Esophagus (tissue), 2 donors: ENCODE measurements at regions not wholly inside any gene's neighbourhood (a gene's known extent, or its start where the extent isn't known, plus 50 kb on each side); places are given as distances from the start of the nearest gene placed in this dataset.

ENCODE experiments used
- H3K27ac ChIP-seq, 2 donors: one replicate each; pipeline ENCODE4 v1.5.1; 2013; ENCODE audit warnings: low read depth in 2 of 2, mild to moderate bottlenecking in 2 of 2, inconsistent platforms in 1 of 2, low read length in 1 of 2, moderate library complexity in 1 of 2
- H3K27me3 ChIP-seq, 2 donors: one replicate each; pipeline ENCODE4 v1.6.1; 2013; ENCODE audit warnings: low read length in 2 of 2, control low read depth in 1 of 2, mild to moderate bottlenecking in 1 of 2; ENCODE audit not compliant: insufficient read depth in 2 of 2, control insufficient read depth in 1 of 2
- H3K36me3 ChIP-seq, 2 donors: one replicate each; pipeline ENCODE4 v1.6.1; 2013; ENCODE audit warnings: low read length in 1 of 2; ENCODE audit not compliant: control insufficient read depth in 2 of 2, insufficient read depth in 2 of 2
- H3K4me1 ChIP-seq, 2 donors: one replicate each; pipeline ENCODE4 v1.6.1; 2013; ENCODE audit warnings: low read length in 1 of 2; ENCODE audit not compliant: control insufficient read depth in 2 of 2, insufficient read depth in 2 of 2
- H3K4me3 ChIP-seq, 2 donors: one replicate each; pipeline ENCODE4 v1.5.1; 2013; ENCODE audit warnings: low read length in 2 of 2, mild to moderate bottlenecking in 2 of 2, low read depth in 1 of 2, moderate library complexity in 1 of 2
- H3K9me3 ChIP-seq, 2 donors: one replicate each; pipeline ENCODE4 v1.6.1; 2013; ENCODE audit warnings: mild to moderate bottlenecking in 2 of 2, low read depth in 1 of 2, low read length in 1 of 2, moderate library complexity in 1 of 2; ENCODE audit not compliant: control insufficient read depth in 2 of 2, insufficient read depth in 1 of 2
- WGBS, 2 donors: extraction: QIAGEN DNeasy Blood & Tissue Kit; methylation state at CpG; one replicate each; pipeline ENCODE4 v1.1.7; 2013; 5-methylcytosine and 5-hydroxymethylcytosine counted together
- donor health status: healthy with polysubstance abuse.
- donor health status: Bipolar disorder and iron deficiency.

DNA sequence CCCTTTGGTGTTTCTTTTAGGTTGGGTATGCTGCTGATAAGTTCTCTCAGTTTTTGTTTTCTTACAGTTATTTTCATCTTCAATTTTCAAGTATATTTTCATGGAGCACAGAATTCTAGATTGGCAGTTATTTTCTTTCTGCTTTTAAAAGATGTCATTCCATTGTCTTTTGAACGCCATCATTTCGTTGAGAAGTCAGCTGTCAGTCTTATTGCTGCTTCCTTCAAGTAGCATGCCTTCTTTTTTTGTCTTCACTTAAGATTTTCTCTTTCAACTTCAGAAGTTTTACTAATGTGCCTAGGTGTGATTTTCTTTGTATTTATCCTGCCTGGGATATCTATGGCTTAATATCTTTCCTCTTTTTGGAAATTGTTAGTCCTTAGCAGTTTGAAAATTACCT lies 262.2 kb upstream of the PMFBP1 start:
- H3K27me3 ChIP-seq, result no peaks in the 10 kb centered on the region
- 95 to 97% methylated on average over 2 of the region's 2 CpGs for WGBS, 2 donors
- no peak overlapping the region for H3K4me3 ChIP-seq

DNA sequence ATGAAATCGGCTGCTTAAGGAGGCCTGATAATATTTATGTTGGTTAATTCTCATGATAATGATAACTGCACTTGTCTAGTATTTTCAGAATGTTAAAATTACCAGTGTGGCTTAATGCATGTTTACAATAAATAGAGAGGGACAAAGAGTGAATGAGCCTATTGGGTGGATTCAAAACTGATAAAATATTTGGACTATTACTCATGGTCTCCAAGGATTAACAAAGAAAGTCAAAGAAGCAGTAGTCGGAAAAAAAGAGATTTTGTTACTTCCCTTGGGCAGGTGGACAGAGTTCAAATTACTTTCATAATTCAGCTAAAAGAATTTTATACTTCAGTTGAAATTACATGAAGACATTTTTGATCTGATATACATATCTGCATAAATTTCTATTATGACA lies 258.2 kb upstream of the PMFBP1 start:
- Histone ChIP-seq H3K36me3 (no peaks in the 10 kb centered on the region), H3K4me1 (no peaks in the 10 kb centered on the region), H3K27me3 (no peaks in the 10 kb centered on the region), H3K4me3 (no peak overlapping the region), H3K27ac (no peak overlapping the region), H3K9me3 (peaks cover 0 to 4% of the 10 kb centered on the region in 2 donors)
- 72 to 77% methylated on average over 2 of the region's 2 CpGs for WGBS, 2 donors

More for the DNA sequence above, 262.2 kb upstream of the PMFBP1 start:
- no peaks in the 10 kb centered on the region for H3K4me1 ChIP-seq
- H3K9me3 ChIP-seq, result no peaks in the 10 kb centered on the region
- H3K36me3 ChIP-seq, result no peaks in the 10 kb centered on the region
- H3K27ac ChIP-seq, result no peak overlapping the region

DNA sequence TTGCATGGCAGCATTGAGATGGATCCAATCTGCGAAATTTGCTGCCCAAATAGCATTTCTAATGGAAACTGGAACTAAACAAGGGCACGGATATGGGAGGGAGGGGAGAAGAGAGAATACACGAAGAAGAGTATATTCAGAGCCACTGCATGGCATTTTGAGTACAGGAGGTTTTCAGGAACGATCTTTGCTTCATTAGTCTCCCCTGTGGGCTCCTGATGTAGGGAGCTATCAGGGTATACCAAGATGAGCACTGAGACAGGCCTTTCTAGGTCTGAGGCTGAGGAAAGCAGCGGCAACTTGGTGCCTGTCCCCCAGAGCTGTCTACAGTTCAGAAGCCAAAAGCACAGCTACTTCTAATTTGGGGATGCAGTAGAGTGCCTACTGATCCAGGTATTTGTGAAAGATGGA lies 257.7 kb upstream of the PMFBP1 start:
- Histone ChIP-seq H3K27ac (no peak overlapping the region), H3K4me1 (no peaks in the 10 kb centered on the region), H3K27me3 (no peaks in the 10 kb centered on the region), H3K9me3 (peaks cover 0 to 4% of the 10 kb centered on the region in 2 donors), H3K4me3 (no peak overlapping the region), H3K36me3 (no peaks in the 10 kb centered on the region)
- 89 to 90% methylated on average over 5 of the region's 5 CpGs for WGBS, 2 donors

DNA sequence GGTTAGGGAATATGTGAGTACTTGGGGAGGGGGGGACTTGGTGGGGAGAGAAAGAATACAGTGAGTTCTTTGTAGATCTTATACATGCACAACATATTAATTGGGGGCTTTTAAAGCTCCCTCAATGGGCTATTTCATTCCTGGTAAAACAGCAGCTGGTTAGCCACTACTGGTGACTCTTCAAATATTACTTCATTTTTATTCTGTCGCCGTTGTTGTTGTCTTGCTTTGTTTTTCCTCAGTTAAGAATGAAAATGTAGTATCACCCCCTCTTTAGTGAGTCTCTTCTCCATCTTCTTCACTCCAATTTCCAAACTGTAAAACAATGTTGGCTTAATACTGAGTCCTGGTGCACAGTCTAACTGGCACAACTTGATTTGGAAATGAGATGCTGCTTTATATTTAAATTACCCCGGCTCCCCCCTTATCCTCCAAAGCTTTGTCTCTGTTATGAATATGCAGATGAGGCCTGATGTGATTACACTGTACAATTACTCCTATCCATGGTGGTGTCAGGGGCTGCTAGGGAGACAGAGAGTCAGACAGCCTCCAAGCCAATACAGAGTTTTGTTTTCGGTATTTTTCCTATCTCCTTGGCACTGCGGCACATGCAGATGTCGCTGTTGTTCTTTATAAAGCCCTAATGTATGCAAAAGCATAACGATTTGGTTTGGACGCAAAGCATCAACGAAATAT lies 256.9 kb upstream of the PMFBP1 start:
- 87 to 88% methylated on average over 9 of the region's 9 CpGs for WGBS, 2 donors
- no peaks in the 10 kb centered on the region for H3K4me1 ChIP-seq
- H3K9me3 ChIP-seq, result peaks cover 0 to 4% of the 10 kb centered on the region in 2 donors
- H3K4me3 ChIP-seq, result no peak overlapping the region
- no peaks in the 10 kb centered on the region for H3K36me3 ChIP-seq
- H3K27ac ChIP-seq, result no peak overlapping the region
- H3K27me3 ChIP-seq, result no peaks in the 10 kb centered on the region

DNA sequence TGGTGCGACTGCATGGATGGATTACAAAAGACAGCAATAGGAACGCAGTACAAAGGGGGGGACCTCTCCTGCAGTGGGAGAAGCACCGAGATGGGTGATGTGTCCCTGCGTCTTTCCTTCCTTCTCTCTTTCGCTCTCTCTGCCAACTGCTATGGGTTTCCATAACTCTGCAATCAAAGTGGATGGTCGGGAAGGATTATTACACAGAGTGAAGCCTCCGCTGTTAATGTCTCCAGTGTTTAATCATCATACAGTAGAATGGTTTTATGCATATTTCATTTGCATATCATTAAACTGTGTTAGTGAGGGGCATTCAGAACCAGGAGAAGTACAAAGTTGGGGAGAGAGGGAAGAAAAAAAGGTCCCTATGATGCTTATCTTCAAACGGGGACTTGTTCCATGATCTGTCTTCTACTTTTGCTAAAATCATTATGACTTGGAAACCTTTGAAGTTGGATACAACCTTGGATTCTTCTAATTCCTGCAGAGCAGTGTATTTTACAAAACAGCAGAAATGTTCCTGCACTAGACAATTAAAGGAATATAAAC lies 255.9 kb upstream of the PMFBP1 start:
- Histone ChIP-seq H3K27me3 (no peaks in the 10 kb centered on the region), H3K4me3 (no peak overlapping the region), H3K27ac (no peak overlapping the region), H3K36me3 (no peaks in the 10 kb centered on the region), H3K4me1 (no peaks in the 10 kb centered on the region), H3K9me3 (peaks cover 0 to 4% of the 10 kb centered on the region in 2 donors)
- 87 to 89% methylated on average over 8 of the region's 8 CpGs for WGBS, 2 donors

DNA sequence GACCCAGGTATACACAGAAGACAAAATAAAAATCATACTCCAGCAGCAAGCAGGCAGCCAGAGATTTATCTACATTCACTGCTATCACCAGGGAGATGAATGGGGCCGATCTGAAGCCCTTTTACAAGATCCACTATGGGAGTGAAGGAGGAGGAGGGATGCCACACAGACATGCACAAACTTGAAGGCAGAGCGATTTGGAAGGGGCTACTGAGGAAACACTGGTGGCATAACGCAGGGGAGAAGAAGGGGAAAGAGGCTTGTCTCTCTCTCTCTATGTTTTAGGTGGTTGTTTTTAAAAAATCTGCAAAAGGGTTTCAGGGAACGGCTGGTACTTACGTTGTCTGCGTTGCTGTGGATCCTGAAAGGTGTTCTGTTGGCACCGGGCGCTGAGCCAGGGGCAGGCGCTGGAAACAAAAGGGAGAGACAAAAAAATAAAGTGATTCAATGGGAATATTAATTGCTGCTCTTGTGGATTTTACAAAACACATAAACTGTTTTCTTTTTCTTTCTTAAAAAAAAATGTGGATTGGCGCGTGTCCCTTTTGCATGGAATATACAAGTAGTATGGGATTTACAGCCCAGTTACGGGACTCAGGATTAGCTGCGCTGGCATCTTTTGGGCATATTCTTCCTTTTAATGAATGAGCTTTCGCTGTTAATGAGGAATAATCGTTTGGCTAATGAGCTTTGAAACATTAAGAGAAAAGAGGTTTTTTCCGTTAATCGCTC lies 255.3 kb upstream of the PMFBP1 start:
- no peaks in the 10 kb centered on the region for H3K36me3 ChIP-seq
- WGBS, 2 donors, result 82 to 88% methylated on average over 17 of the region's 17 CpGs
- no peaks in the 10 kb centered on the region for H3K4me1 ChIP-seq
- H3K27ac ChIP-seq, result no peak overlapping the region
- peaks cover 0 to 4% of the 10 kb centered on the region in 2 donors for H3K9me3 ChIP-seq
- no peak overlapping the region for H3K4me3 ChIP-seq
- no peaks in the 10 kb centered on the region for H3K27me3 ChIP-seq

DNA sequence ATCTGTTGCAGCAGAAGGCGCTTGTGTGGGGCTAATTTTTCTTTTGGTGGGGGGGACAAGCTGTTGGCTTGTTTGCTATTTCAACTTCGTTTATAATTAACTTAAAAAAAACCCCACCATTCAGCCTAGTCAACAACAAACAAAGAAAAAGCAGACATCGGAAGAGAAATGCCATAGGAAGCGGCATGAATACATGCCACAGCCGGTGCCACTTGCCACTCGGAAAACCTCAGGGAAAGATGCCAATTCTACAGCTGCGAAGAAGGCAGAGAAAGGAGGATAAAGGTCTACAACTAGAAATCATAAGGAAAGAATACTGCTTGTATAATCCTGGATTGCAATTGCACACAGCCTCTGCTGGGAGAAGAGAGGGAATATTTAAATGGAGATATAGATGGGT lies 254.4 kb upstream of the PMFBP1 start:
- no peak overlapping the region for H3K27ac ChIP-seq
- H3K4me1 ChIP-seq, result no peaks in the 10 kb centered on the region
- WGBS, 2 donors, result 93 to 94% methylated on average over 7 of the region's 7 CpGs
- no peaks in the 10 kb centered on the region for H3K27me3 ChIP-seq
- H3K4me3 ChIP-seq, result no peak overlapping the region
- H3K9me3 ChIP-seq, result peaks cover 0 to 4% of the 10 kb centered on the region in 2 donors
- no peaks in the 10 kb centered on the region for H3K36me3 ChIP-seq

DNA sequence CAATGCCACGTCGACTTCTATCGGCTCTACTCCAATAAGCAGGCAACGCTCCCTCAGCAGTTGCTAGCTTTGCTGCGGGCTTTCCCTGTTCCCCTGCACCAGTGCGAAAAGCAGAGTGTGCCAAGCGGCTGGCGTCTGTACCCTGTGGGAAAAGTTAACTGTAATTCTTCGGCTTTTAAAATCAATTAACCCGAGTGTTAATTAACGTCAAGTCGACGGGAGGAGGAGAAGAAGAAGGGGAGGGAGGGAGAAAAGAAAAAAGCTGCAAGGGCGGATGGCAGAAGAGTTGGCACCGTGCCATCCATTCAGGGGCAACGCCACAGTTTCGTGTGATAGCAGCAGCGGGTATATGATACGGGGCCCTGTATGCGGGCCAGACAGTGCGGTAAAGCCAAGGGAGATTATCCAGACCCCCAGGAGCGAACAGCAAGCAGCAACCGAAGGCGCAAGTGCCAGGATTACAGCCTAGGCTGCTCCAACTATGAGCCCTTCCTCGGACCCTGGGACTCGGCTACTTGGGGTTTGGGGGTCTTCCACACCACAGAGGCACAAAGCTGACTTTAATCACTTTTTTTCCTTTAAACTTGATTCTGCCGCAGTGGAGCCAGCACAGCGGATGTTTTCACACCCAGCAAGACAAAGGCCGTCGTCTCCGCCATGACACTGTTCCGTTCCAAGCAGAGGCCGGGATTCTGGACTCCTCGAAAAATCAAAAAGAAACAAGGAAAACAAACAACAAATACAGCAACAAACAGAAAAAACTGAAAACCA lies 253.8 kb upstream of the PMFBP1 start:
- 94 to 96% methylated on average over 33 to 34 of the region's 34 CpGs for WGBS, 2 donors
- Histone ChIP-seq H3K36me3 (no peaks in the 10 kb centered on the region), H3K9me3 (peaks cover 0 to 4% of the 10 kb centered on the region in 2 donors), H3K4me3 (no peak overlapping the region), H3K4me1 (no peaks in the 10 kb centered on the region), H3K27ac (no peak overlapping the region), H3K27me3 (no peaks in the 10 kb centered on the region)

DNA sequence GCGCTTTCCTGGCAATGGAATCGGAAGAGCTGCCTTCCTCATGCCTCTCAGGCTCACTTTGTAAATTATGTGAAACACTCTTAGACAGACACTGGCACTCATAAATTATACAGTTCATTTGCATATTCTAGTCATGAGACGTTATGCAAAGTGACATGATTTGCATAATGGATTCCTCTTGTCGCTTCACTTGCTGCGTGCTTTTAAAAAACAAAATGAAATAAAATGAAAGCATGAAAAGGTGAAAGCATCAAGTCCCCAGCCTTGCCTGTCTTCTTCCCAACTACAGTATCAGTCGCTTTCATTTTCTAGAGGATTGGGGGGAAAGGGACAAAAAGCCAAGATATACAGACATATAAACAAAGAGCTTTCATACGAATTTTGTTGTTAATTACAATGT lies 252.8 kb upstream of the PMFBP1 start:
- H3K36me3 ChIP-seq, result no peaks in the 10 kb centered on the region
- H3K9me3 ChIP-seq, result peaks cover 0 to 4% of the 10 kb centered on the region in 2 donors
- 88% methylated on average over 7 of the region's 7 CpGs for WGBS, 2 donors
- no peaks in the 10 kb centered on the region for H3K27me3 ChIP-seq
- H3K27ac ChIP-seq, result no peak overlapping the region
- no peaks in the 10 kb centered on the region for H3K4me1 ChIP-seq
- H3K4me3 ChIP-seq, result no peak overlapping the region
